ENCODE measurements at regions not wholly inside any gene's neighbourhood (a gene's known extent, or its start where the extent isn't known, plus 50 kb on each side); places are given as distances from the start of the nearest gene placed in this dataset.
"Not testable (repeated sequence)": the region's sequence is repeated elsewhere in the genome, so short reads cannot be mapped to it uniquely, and the experiment has no call there.

DNA sequence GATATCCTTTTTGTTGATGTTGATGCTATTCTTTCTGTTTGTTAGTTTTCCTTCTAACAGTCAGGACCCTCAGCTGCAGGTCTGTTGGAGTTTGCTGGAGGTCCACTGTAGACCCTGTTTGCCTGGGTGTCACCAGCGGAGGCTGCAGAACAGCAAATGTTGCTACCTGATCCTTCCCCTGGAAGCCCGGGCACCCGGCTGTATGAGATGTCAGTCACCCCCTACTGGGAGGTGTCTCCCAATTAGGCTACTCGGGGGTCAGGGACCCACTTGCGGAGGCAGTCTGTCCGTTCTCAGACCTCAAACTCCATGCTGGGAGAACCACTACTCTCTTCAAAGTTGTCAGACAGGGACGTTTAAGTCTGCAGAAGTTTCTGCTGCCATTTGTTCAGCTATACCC, 383.4 kb downstream of the HLX start:
- not testable (repeated sequence) for H3K27ac Mint-ChIP-seq; H3K4me3 Mint-ChIP-seq; ATAC-seq (replicated peaks); H3K4me1 Mint-ChIP-seq; H3K36me3 Mint-ChIP-seq; DNase-seq
- Mint-ChIP-seq H3K27me3 (peaks cover 24 to 55% of the 10 kb centered on the region in 2 donors), H3K9me3 (peaks cover 6 to 13% of the 10 kb centered on the region in 2 donors)

DNA sequence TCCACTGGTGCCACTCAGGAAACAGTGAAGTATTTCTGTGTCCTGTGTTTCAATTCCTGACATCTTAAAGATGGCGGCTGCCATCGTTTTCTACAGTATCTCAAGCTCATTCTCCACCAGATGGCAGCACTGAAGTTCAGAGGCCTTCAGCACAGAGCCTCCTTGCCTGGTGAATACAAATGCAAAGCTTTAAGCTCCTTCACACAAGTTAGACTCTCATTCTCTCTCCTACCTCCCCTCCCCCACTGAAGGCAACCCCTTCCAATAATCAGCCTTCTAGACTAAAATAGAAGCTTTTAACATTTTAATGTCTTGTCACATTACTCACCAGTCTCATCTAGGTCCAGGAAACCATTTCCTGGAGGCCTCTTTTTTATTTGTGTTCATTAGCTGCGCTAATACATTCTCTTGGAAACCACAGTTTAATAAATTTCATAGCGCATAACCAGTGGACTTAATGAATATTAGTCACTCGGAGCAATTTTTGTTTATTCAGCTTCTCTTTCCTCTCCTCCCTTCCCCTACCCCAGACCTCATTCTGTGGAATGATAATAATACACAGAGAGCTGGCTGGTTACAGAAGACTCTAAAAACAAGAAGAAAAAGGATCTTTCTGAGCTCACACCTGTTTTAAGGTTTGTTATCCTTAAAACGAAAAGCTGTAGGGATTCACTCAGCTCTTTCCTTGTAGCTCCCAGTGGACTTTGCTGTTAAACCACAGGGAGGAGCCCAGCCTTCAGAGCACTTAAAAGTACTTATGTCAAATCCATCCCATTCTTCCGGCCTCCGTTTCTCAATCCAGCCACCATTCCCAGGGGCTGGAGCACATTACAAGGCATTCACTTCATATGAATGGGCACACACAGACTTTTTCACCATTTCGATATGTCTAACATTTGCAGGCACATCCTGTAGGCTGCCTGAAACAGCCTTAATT, 384.9 kb downstream of the HLX start:
- Mint-ChIP-seq H3K4me1 (no peaks in the 10 kb centered on the region), H3K4me3 (no peak overlapping the region), H3K27ac (no peak overlapping the region)

DNA sequence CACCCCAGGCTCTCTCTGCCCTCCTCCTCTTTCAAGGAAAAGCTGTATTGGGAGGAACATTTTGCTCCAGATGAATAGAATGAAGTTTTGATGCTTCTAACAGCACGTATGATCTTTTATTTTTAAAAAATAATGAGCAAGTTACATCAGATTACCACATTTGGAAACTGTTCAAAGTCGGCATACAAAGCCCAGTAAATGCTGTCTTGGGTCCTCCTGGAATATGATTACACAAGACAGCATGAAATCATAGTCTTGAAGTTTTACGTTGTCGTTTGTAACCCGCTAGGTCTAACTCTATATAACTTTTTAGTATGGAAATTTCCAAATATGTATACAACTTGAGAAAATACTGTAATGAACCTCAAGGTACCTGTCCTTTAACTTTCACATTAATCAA, 385.6 kb downstream of the HLX start:
- Mint-ChIP-seq H3K4me3 (no peak overlapping the region), H3K36me3 (no peaks in the 10 kb centered on the region), H3K9me3 (peaks cover 0 to 3% of the 10 kb centered on the region in 2 donors), H3K4me1 (no peaks in the 10 kb centered on the region), H3K27me3 (peaks cover 19 to 37% of the 10 kb centered on the region in 2 donors), H3K27ac (no peak overlapping the region)
- ATAC-seq (replicated peaks) (no peak), DNase-seq (no peak)

More for the DNA sequence above, 384.9 kb downstream of the HLX start:
- DNase-seq (peak; percentile 40), ATAC-seq (replicated peaks) (peak; percentile 73 to 89)
- H3K36me3 Mint-ChIP-seq = no peaks in the 10 kb centered on the region
- H3K27me3 Mint-ChIP-seq = peaks cover 22 to 42% of the 10 kb centered on the region in 2 donors
- peaks cover 3% of the 10 kb centered on the region in 2 donors for H3K9me3 Mint-ChIP-seq

DNA sequence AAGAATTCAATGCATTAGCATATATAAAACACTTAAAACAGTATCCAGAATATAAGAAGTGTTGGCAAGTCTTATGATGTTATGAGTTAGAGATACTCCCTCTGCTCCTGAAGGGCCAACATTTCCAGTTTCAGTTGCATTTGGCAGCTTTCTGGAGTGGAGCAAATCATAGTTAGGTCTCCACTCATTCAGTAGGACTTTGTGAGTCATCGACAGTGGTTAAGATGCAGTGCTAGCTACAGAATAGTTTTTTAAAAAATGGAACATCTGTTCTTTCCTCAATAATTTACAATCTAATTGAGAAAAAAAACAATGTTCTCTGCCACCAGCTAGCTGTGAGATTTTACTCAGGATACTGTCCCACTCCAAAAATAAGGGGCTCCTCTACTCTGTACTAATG, 389.1 kb downstream of the HLX start:
- no peak for ATAC-seq (replicated peaks)
- H3K27ac Mint-ChIP-seq = no peak overlapping the region
- no peaks in the 10 kb centered on the region for H3K9me3 Mint-ChIP-seq
- DNase-seq = no peak
- no peaks in the 10 kb centered on the region for H3K4me1 Mint-ChIP-seq
- H3K4me3 Mint-ChIP-seq = no peak overlapping the region
- H3K36me3 Mint-ChIP-seq = no peaks in the 10 kb centered on the region
- peaks cover 0 to 17% of the 10 kb centered on the region in 2 donors for H3K27me3 Mint-ChIP-seq

DNA sequence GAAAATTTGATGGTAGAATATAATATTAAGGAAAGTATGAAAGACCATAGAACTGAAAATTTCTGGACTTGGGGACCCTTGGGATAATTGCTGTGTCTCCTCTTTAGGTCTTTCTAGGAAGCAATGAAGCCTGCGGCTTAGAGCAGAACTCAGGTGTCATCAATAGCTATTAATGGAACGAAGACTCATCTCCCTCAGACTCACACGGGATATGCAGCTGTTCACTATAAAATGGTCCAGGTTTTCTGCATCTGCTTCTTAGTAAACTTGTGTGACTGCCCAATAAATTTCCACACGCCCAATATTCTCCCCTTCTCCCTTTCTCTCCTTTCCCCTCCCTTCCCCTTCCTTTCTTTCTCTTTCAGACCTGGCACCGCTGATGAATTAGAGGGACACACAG, 392.5 kb downstream of the HLX start:
- no peaks in the 10 kb centered on the region for H3K4me1 Mint-ChIP-seq
- no peak overlapping the region for H3K27ac Mint-ChIP-seq
- DNase-seq (no peak), ATAC-seq (replicated peaks) (no peak)
- no peak overlapping the region for H3K4me3 Mint-ChIP-seq
- H3K27me3 Mint-ChIP-seq = peaks cover 0 to 4% of the 10 kb centered on the region in 2 donors
- H3K36me3 Mint-ChIP-seq = no peaks in the 10 kb centered on the region
- H3K9me3 Mint-ChIP-seq = no peaks in the 10 kb centered on the region

DNA sequence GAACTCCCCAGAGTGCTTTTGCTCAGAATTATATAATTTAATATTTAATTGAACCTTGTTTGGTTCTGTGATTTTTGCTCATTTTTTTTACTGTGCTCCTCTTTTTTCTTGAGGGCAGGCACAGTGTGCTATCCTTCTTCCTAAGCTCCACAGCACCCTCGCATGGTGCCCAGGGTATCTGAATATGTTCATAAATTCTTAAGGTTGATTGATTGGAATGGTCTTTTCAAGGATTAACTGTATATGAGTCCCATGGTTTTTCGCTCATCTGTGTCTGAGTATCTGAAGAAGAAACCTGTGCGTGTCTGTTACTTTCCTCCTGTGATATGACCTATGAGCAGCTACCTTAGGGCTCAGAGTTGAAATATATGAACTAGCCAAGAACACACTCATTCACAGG, 393.7 kb downstream of the HLX start:
- no peak overlapping the region for H3K4me3 Mint-ChIP-seq
- ATAC-seq (replicated peaks) = no peak
- H3K36me3 Mint-ChIP-seq = no peaks in the 10 kb centered on the region
- no peaks in the 10 kb centered on the region for H3K4me1 Mint-ChIP-seq
- H3K9me3 Mint-ChIP-seq = no peaks in the 10 kb centered on the region
- H3K27me3 Mint-ChIP-seq = peaks cover 0 to 4% of the 10 kb centered on the region in 2 donors
- no peak for DNase-seq
- H3K27ac Mint-ChIP-seq = no peak overlapping the region

DNA sequence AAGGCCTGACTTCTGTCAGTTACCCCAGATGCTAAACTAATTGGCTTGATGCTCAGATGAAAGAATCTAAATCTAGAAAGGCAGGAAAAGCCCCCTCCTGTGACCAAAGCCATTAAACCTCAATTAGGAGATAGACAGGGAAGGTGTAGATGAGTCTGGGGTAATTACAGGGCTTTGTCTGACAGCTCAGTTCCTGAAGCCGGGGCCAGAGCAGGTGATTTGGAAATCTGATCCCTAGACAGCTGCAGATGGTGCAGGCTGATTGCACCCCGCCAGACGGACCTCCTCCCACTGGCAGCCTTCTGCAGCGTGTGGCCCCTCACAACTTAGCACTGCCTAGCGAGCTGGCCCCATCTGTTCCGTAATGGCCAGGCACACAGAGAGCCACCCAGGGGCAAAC, 395.1 kb downstream of the HLX start:
- peaks cover 0 to 4% of the 10 kb centered on the region in 2 donors for H3K27me3 Mint-ChIP-seq
- no peaks in the 10 kb centered on the region for H3K4me1 Mint-ChIP-seq
- no peak overlapping the region for H3K27ac Mint-ChIP-seq

DNA sequence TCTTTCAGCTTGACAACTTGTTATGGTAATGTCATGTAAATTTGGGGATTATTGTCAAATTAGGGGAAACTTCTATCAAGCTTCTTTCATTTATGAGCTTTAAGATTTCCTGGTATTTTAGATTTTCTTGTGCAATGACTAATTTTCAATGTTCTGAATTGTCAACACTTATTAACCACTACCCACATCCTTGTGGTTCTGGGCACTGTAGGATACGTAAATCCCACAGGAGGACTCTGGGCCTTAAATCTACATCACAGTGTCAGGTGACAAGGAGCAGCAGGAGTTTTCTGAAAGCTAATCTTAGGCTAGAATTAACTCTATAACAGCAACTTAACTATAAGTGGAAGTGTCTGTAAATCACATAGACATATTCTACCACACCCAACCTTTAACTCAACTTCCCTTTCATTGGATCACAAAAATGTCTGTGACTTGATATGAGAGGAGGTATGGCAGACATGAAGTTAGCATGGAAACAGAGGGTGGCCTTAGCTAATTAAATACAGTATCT, 397.7 kb downstream of the HLX start:
- no peaks in the 10 kb centered on the region for H3K36me3 Mint-ChIP-seq
- no peaks in the 10 kb centered on the region for H3K4me1 Mint-ChIP-seq
- peaks cover 4 to 12% of the 10 kb centered on the region in 2 donors for H3K27me3 Mint-ChIP-seq
- DNase-seq (no peak), ATAC-seq (replicated peaks) (peak in 1 of 2 donors; percentile 36)
- no peaks in the 10 kb centered on the region for H3K9me3 Mint-ChIP-seq
- no peak overlapping the region for H3K27ac Mint-ChIP-seq
- no peak overlapping the region for H3K4me3 Mint-ChIP-seq

More for the DNA sequence above, 395.1 kb downstream of the HLX start:
- no peak for DNase-seq
- no peak for ATAC-seq (replicated peaks)
- no peaks in the 10 kb centered on the region for H3K36me3 Mint-ChIP-seq
- H3K9me3 Mint-ChIP-seq = no peaks in the 10 kb centered on the region
- H3K4me3 Mint-ChIP-seq = no peak overlapping the region

DNA sequence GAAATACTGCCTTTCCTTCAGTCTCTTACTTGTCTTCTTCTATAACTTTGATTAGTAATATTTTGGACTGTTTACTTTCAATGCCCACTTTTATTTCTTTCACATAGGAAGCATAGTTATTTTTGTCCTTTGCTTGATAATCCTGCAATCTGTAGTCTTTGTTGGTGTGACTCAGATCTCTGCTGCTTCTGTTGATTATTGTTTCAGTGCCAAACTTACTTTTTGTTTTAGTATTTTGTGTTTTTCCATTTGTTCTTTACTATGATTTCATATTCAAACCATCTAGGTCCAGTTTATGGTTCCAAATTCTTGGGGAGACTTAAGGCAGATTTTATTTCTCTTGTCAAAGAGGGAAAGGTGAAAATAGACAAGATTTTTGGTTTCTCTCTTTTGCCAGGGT, 399.9 kb downstream of the HLX start:
- Mint-ChIP-seq H3K4me3 (no peak overlapping the region), H3K27me3 (peaks cover 12 to 15% of the 10 kb centered on the region in 2 donors), H3K27ac (no peak overlapping the region), H3K36me3 (no peaks in the 10 kb centered on the region), H3K4me1 (no peaks in the 10 kb centered on the region), H3K9me3 (no peaks in the 10 kb centered on the region)
- ATAC-seq (replicated peaks) = no peak
- DNase-seq = no peak

DNA sequence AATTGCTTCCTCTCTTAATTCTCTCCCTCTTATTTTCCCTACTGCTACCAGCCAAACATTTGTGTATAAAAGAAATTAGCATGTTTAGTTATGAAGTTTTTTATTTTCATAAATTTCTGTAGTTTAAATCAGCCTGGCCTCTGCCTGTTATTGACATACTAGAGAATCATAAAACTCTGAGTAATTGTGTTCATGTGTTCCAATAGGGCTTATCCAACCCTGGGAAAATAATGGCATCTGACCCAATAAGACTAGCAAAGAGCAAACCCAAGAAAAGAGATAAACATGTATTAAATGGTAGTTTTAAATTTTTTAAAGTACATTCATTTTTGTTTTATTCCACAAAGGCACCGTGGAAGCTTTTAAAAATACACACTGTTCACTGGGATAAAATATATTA, 404.3 kb downstream of the HLX start:
- no peak for DNase-seq
- H3K27me3 Mint-ChIP-seq = peaks cover 12 to 15% of the 10 kb centered on the region in 2 donors
- H3K9me3 Mint-ChIP-seq = no peaks in the 10 kb centered on the region
- H3K36me3 Mint-ChIP-seq = no peaks in the 10 kb centered on the region
- H3K4me3 Mint-ChIP-seq = no peak overlapping the region
- no peak for ATAC-seq (replicated peaks)
- no peak overlapping the region for H3K27ac Mint-ChIP-seq
- H3K4me1 Mint-ChIP-seq = no peaks in the 10 kb centered on the region

DNA sequence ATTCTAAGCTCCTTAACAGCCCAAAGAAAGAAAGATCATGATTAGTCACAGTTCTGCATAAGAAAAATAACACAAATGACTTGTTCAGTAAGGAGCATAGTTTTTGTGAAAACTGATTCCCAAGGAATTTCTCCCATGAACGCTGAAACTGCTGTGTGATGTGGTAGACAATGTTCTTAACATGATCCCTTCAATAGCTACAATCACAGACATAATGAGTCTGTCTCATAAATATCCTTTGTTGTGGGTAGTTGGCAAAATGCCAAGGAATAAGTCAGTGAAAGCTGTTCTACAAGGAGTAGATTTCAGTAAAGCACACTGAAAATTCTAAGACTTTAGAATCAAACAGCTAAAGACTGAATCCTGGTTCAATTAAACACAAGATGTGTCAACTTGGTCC, 404.8 kb downstream of the HLX start:
- H3K9me3 Mint-ChIP-seq = no peaks in the 10 kb centered on the region
- H3K4me3 Mint-ChIP-seq = no peak overlapping the region
- no peak for DNase-seq
- H3K4me1 Mint-ChIP-seq = no peaks in the 10 kb centered on the region
- no peak for ATAC-seq (replicated peaks)
- peaks cover 12 to 15% of the 10 kb centered on the region in 2 donors for H3K27me3 Mint-ChIP-seq
- no peak overlapping the region for H3K27ac Mint-ChIP-seq
- H3K36me3 Mint-ChIP-seq = no peaks in the 10 kb centered on the region

DNA sequence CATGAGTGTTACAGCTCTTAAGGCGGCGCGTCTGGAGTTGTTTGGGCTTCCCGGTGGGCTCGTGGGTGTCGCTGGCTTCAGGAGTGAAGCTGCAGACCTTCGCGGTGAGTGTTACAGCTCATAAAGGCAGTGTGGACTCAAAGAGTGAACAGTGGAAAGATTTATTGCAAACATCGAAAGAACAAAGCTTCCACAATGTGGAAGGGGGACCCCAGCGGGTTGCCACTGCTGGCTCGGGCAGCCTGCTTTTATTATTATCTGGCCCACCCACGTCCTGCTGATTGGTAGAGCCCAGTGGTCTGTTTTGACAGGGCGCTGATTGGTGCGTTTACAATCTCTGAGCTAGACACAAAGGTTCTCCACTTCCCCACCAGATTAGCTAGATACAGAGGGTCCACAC, 405.7 kb downstream of the HLX start:
- H3K4me3 Mint-ChIP-seq; ATAC-seq (replicated peaks); H3K4me1 Mint-ChIP-seq; H3K27ac Mint-ChIP-seq; DNase-seq; H3K9me3 Mint-ChIP-seq; H3K36me3 Mint-ChIP-seq: not testable (repeated sequence)
- peaks cover 12 to 15% of the 10 kb centered on the region in 2 donors for H3K27me3 Mint-ChIP-seq

DNA sequence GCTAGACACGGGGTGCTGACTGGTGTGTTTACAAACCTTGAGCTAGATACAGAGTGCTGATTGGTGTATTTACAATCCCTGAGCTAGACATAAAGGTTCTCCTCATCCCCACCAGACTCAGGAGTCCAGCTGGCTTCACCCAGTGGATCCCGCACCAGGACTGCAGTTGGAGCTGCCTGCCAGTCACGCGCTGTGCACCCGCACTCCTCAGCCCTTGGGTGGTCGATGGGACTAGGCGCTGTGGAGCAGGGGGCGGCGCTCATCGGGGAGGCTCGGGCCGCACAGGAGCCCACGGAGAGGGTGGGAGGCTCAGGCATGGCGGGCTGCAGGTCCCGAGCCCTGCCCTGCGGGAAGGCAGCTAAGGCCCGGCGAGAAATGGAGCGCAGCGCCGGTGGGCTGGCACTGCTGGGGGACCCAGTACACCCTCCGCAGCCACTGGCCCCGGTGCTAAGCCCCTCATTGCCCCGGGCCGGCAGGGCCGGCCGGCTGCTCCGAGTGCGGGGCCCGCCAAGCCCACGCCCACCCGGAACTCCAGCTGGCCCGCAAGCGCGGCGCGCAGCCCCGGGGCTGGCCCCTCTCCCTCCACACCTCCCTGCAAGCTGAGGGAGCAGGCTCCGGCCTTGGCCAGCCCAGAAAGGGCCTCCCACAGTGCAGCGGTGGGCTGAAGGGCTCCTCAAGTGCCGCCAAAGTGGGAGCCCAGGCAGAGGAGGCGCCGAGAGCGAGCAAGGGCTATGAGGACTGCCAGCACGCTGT, 406.4 kb downstream of the HLX start:
- not testable (repeated sequence) for DNase-seq; H3K4me3 Mint-ChIP-seq; H3K27ac Mint-ChIP-seq; H3K4me1 Mint-ChIP-seq; H3K36me3 Mint-ChIP-seq; ATAC-seq (replicated peaks); H3K9me3 Mint-ChIP-seq
- H3K27me3 Mint-ChIP-seq = peaks cover 12 to 15% of the 10 kb centered on the region in 2 donors

DNA sequence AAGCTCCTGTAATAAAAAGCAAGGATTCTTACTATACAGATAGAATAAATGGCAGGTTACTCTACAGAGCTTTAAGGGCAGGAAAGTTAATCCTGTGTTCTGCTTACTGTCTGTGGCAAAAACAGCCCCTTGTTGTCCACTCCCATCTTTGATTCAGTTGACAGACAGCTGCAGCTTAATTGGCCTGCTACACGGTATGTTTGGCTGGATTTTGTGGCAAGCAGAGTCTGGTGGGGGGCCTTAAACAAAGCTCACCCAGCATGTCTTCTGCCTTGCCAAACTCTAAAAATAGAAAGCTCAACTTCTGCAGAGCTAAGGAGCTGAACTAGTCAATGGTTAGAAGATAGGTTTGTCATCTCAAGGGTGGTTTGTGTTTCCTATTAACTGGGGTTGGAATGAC, 407.2 kb downstream of the HLX start:
- Mint-ChIP-seq H3K27me3 (peaks cover 12 to 13% of the 10 kb centered on the region in 2 donors), H3K27ac (no peak overlapping the region), H3K36me3 (no peaks in the 10 kb centered on the region), H3K9me3 (no peaks in the 10 kb centered on the region), H3K4me1 (no peaks in the 10 kb centered on the region), H3K4me3 (no peak overlapping the region)
- DNase-seq (no peak), ATAC-seq (replicated peaks) (no peak)

All from stimulated activated naive B cell treated with anti-CD40 and anti-IgM and Interleukin-4, amounts not matched to agents 10 μg/mL and 1 μg/mL and 100 μg/mL, for 72 hours (primary cell).